Central memory CD8-positive, alpha-beta T cell (primary cell): ENCODE measurements at regions not wholly inside any gene's neighbourhood (a gene's known extent, or its start where the extent isn't known, plus 50 kb on each side); places are given as distances from the start of the nearest gene placed in this dataset.
"Not testable (repeated sequence)": the region's sequence is repeated elsewhere in the genome, so short reads cannot be mapped to it uniquely, and the experiment has no call there.

Experiments used
- ATAC-seq: fragments of 150-1000 bp; cut with Tn5 transposase; replicated peaks from 2 replicates; pipeline ENCODE4 v1.10.0; 2022; ENCODE audit warnings: mild to moderate bottlenecking, moderate FRiP score, moderate number of reproducible peaks; ENCODE audit not compliant: poor library complexity, severe bottlenecking; ENCODE audit errors: extremely low read depth
- DNase-seq, 2 donors: peaks; one replicate each; pipeline ENCODE4 v3.0.0; 2021; ENCODE audit warnings: low spot score in 2 of 2
- H3K27ac Mint-ChIP-seq: one replicate; pipeline ENCODE4 v1.8.0; 2022; ENCODE audit warnings: low read depth, mild to moderate bottlenecking, moderate library complexity, mixed read lengths
- H3K27me3 Mint-ChIP-seq: one replicate; pipeline ENCODE4 v1.8.0; 2022; ENCODE audit warnings: mixed read lengths
- H3K36me3 Mint-ChIP-seq: one replicate; pipeline ENCODE4 v1.8.0; 2022; ENCODE audit warnings: mild to moderate bottlenecking, moderate library complexity, mixed read lengths; ENCODE audit not compliant: insufficient read depth
- H3K4me1 Mint-ChIP-seq: one replicate; pipeline ENCODE4 v1.8.0; 2022; ENCODE audit warnings: mixed read lengths
- H3K4me3 Mint-ChIP-seq: one replicate; pipeline ENCODE4 v1.8.0; 2022; ENCODE audit warnings: mild to moderate bottlenecking, moderate library complexity, mixed read lengths
- H3K9me3 Mint-ChIP-seq: one replicate; pipeline ENCODE4 v1.8.0; 2022; ENCODE audit warnings: mixed read lengths

DNA sequence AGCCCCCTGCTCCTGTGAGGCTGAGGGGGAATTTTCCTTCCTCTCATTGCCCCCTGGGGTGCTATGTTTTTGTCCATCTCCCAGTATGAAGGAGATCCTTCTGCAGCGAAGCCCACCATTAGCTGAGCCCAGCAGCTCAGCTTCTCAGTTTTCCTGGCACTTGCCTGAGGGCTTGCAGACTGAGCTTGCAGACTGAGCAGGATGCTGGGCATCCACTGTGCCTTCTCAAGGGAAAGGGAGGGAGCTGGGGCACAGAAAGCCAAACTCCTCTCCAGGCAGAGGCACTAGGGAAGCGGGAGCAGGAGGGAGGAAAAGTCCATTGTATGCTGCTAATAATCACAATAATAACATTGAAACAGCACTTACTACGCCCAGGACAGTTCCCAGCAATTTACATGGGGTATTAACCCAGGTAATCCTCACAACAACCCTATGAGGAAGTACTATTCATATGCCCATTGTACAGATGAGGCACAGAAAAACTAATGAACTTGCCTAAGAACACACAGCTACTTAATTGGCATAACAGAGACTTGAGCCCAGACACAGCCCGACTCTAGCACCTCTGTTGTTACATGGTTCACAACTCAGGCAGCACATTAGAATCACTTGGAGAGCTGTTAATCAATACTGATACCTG lies 86.9 kb upstream of the SSBP2 start:
- DNase-seq (no peak), ATAC-seq (no peak)
- Mint-ChIP-seq H3K36me3 (no peaks in the 10 kb centered on the region), H3K4me3 (no peak overlapping the region), H3K4me1 (peaks cover 5% of the 10 kb centered on the region), H3K27me3 (no peaks in the 10 kb centered on the region), H3K9me3 (no peaks in the 10 kb centered on the region), H3K27ac (no peak overlapping the region)

DNA sequence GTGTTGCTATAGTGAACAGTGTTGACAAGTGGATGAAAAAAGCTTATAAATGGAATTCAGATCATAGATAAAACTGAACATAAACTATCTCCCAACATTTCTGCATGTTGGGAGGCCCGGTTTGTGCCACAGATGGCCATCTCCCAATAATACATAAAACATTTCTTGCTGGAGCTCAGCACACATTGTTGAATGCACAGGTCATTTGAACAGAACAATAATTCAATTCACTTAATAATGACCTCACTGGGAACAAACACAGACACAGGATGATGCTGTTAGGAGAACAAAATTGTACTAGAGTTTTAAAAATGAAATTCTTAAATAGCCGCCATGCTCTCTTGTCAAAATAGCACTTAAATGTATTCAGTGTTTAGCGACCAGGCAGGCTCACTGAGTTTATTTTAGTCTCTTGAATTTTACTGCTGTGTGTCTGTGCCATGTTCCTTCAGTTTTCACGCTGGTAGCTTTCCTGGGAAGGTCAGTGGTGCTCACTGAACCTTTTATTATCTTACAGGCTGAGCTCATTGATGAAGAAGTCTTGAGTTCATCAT lies 85.0 kb upstream of the SSBP2 start:
- DNase-seq, result no peak
- peaks cover 5% of the 10 kb centered on the region for H3K4me1 Mint-ChIP-seq
- no peak for ATAC-seq
- H3K4me3 Mint-ChIP-seq, result no peak overlapping the region
- H3K36me3 Mint-ChIP-seq, result no peaks in the 10 kb centered on the region
- H3K9me3 Mint-ChIP-seq, result no peaks in the 10 kb centered on the region
- no peak overlapping the region for H3K27ac Mint-ChIP-seq
- H3K27me3 Mint-ChIP-seq, result peaks cover 10% of the 10 kb centered on the region

GRCh38 chr5:81834021-81834660 lies 83.2 kb upstream of the SSBP2 start:
- H3K4me1 Mint-ChIP-seq, result peaks cover 5% of the 10 kb centered on the region
- H3K9me3 Mint-ChIP-seq, result no peaks in the 10 kb centered on the region
- no peak overlapping the region for H3K4me3 Mint-ChIP-seq
- DNase-seq (no peak), ATAC-seq (no peak)
- no peaks in the 10 kb centered on the region for H3K36me3 Mint-ChIP-seq
- peaks cover 10% of the 10 kb centered on the region for H3K27me3 Mint-ChIP-seq
- no peak overlapping the region for H3K27ac Mint-ChIP-seq

DNA sequence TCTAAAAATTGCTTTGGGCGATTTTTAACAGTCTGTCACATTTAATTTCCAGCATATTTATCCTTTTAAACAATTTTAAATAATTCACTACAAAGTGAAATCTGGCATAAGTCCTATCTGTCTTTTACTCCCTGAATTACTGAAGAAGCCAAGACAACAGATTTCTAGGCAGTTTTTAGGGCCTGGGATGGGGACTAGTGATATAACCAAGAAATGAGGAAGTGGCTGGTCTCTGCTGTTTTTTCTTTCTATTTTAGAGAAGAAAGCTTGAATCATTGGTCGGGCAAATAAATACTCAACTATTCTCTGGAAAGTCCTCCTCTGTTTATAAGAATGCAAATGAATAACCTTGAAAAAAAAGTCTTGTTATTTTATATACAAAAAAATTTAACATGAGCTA lies 79.7 kb upstream of the SSBP2 start:
- Mint-ChIP-seq H3K27ac (no peak overlapping the region), H3K9me3 (no peaks in the 10 kb centered on the region), H3K4me3 (no peak overlapping the region), H3K4me1 (no peaks in the 10 kb centered on the region), H3K36me3 (no peaks in the 10 kb centered on the region), H3K27me3 (peaks cover 10% of the 10 kb centered on the region)
- ATAC-seq (no peak), DNase-seq (no peak)

DNA sequence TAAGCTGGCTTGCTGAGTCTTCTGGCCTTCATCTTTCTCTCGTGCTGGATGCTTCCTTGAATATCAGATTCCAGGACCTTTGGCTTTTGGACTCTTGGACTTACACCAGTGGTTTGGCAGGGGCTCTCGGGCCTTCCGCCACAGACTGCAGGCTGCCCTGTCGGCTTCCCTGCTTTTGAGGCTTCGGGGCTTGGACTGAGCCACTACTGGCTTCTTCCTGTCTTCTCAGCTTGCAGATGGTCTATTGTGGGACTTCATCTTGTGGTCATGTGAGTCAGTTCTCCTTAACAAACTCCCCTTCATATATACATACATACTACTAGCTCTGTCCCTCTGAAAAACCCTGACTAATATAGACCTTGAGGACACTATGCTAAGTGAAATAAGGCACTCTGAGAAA lies 78.3 kb upstream of the SSBP2 start:
- Mint-ChIP-seq H3K9me3 (no peaks in the 10 kb centered on the region), H3K4me3 (no peak overlapping the region), H3K27me3 (peaks cover 10% of the 10 kb centered on the region), H3K27ac (no peak overlapping the region), H3K4me1 (no peaks in the 10 kb centered on the region), H3K36me3 (no peaks in the 10 kb centered on the region)
- ATAC-seq (no peak), DNase-seq (no peak)

GRCh38 chr5:81827500-81827899 lies 76.6 kb upstream of the SSBP2 start:
- peaks cover 10% of the 10 kb centered on the region for H3K27me3 Mint-ChIP-seq
- no peaks in the 10 kb centered on the region for H3K36me3 Mint-ChIP-seq
- no peaks in the 10 kb centered on the region for H3K9me3 Mint-ChIP-seq
- no peak overlapping the region for H3K27ac Mint-ChIP-seq
- DNase-seq, result no peak
- H3K4me3 Mint-ChIP-seq, result no peak overlapping the region
- H3K4me1 Mint-ChIP-seq, result no peaks in the 10 kb centered on the region
- ATAC-seq, result no peak

- ATAC-seq, result no peak
- H3K4me1 Mint-ChIP-seq, result no peaks in the 10 kb centered on the region
- no peaks in the 10 kb centered on the region for H3K9me3 Mint-ChIP-seq
Measured at GRCh38 chr5:81826128-81826527, 75.2 kb upstream of the SSBP2 start.

GRCh38 chr5:81825237-81825636 lies 74.3 kb upstream of the SSBP2 start:
- Mint-ChIP-seq H3K27me3 (no peaks in the 10 kb centered on the region), H3K27ac (no peak overlapping the region), H3K4me3 (no peak overlapping the region), H3K36me3 (peaks cover 2% of the 10 kb centered on the region), H3K9me3 (no peaks in the 10 kb centered on the region), H3K4me1 (peaks cover 7% of the 10 kb centered on the region)
- no peak for ATAC-seq
- DNase-seq, result no peak

More at GRCh38 chr5:81826128-81826527, 75.2 kb upstream of the SSBP2 start:
- no peak for DNase-seq
- Mint-ChIP-seq H3K27ac (no peak overlapping the region), H3K36me3 (peaks cover 2% of the 10 kb centered on the region), H3K27me3 (no peaks in the 10 kb centered on the region), H3K4me3 (no peak overlapping the region)

DNA sequence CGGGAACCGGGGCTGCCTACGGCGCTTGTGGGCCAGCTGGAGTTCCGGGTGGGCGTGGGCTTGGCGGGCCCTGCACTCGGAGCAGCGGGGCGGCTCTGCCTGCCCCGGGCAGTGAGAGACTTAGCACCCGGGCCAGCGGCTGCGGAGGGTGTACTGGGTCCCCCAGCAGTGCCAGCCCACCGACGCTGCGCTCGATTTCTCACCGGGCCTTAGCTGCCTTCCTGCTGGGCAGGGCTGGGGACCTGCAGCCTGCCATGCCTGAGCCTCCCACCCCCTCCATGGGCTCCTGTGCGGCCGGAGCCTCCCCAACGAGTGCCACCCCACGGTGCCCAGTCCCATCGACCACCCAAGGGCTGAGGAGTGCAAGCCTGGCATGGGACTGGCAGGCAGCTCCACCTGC lies 72.8 kb upstream of the SSBP2 start:
- not testable (repeated sequence) for H3K4me3 Mint-ChIP-seq, H3K36me3 Mint-ChIP-seq, H3K27me3 Mint-ChIP-seq, H3K9me3 Mint-ChIP-seq, H3K27ac Mint-ChIP-seq, ATAC-seq, DNase-seq
- peaks cover 15% of the 10 kb centered on the region for H3K4me1 Mint-ChIP-seq

DNA sequence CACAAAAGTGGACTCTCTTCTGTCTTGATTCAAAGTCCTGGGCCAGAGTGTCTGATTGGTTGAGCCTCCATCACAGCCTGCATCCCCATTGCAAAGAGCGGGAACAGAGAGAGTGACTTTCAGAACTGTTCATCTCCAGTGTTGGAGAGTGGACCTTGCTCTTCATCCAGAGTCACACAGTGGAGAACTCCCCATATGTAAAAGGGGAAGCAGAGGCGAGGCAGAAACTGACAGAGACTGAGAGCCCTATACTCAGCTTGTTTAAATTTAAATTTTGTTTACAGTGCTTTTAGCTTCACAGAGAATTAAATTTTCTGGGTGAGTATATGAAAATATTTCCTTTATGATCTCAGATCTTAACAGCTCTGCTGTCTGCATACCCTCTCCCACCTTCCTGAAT lies 70.0 kb upstream of the SSBP2 start:
- no peak overlapping the region for H3K4me3 Mint-ChIP-seq
- no peaks in the 10 kb centered on the region for H3K9me3 Mint-ChIP-seq
- H3K27me3 Mint-ChIP-seq, result no peaks in the 10 kb centered on the region
- peaks cover 22% of the 10 kb centered on the region for H3K4me1 Mint-ChIP-seq
- no peak overlapping the region for H3K27ac Mint-ChIP-seq
- DNase-seq (no peak), ATAC-seq (no peak)
- peaks cover 2% of the 10 kb centered on the region for H3K36me3 Mint-ChIP-seq

DNA sequence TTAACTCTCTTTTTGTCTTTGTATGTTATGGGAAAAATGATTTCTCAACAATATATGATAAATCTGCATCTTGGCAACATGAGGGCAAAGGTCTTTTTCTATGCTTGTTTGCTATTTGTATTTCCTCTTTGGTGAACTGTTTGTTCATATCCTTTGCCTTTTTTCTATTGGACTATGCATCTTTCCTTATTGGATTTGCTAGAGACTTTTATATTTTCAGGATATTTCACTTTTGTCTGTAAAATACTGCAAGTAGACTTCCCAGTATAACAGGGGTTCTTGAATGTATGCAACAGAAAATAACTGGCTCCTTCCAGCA lies 69.4 kb upstream of the SSBP2 start:
- ATAC-seq (no peak), DNase-seq (no peak)
- no peaks in the 10 kb centered on the region for H3K27me3 Mint-ChIP-seq
- H3K4me1 Mint-ChIP-seq, result peaks cover 22% of the 10 kb centered on the region
- H3K27ac Mint-ChIP-seq, result no peak overlapping the region
- peaks cover 2% of the 10 kb centered on the region for H3K36me3 Mint-ChIP-seq
- no peak overlapping the region for H3K4me3 Mint-ChIP-seq
- no peaks in the 10 kb centered on the region for H3K9me3 Mint-ChIP-seq

DNA sequence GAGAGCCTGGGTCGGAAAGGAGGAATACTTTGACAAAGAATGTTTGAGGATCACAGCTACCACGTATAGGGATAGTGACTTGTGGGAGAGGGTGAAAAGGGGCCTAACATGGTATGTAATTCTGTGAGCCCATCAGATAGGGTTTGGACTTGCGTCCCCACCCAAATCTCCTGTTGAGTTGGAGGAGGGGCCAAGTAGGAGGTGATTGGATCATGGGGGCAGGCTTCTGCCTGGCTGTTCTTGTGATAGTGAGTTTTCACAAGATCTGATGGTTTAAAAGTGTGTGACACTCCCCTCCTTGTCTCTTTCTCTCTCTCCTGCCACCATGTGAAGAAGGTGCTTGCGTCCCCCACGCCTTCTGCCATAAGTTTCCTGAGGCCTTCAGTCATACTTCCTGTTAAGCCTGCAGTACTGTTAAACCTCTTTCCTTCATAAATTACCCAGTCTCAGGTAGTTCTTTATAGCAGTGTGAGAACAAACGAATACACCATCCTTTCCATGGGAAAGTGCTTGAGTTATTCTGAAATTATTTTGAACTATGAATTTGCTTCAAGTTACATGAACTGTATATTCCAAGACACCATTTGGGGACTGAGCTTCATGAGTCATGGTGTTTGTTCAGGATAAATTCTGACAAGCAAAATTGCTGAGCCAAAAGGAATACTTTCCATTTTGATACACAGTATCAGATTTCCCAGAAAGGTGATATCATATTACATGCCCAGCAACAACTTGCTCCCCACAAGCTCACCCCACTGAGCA lies 68.8 kb upstream of the SSBP2 start:
- DNase-seq (no peak), ATAC-seq (no peak)
- H3K36me3 Mint-ChIP-seq, result peaks cover 2% of the 10 kb centered on the region
- no peak overlapping the region for H3K27ac Mint-ChIP-seq
- H3K4me3 Mint-ChIP-seq, result no peak overlapping the region
- H3K9me3 Mint-ChIP-seq, result no peaks in the 10 kb centered on the region
- H3K4me1 Mint-ChIP-seq, result peaks cover 22% of the 10 kb centered on the region
- H3K27me3 Mint-ChIP-seq, result peaks cover 3% of the 10 kb centered on the region

DNA sequence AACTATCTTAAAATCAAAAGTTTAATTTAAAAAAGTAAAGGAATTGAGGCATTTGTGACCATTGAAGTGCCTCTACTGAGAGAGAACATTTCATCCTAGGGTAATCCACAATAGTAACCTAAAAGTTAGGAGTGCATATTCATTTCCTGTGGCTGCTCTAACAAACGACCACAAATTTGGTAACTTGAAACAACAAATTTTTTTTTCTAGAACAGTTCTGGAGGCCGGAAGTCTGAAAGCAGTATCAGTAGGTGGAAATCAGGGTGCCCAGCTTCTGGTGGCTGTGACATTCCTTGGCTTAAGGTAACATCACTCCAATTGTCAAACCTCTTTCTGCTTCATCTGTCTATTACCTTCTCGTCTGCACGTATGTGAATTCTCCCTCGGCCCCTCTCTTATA lies 67.1 kb upstream of the SSBP2 start:
- peaks cover 2% of the 10 kb centered on the region for H3K36me3 Mint-ChIP-seq

More for the DNA sequence above, 67.1 kb upstream of the SSBP2 start:
- ATAC-seq (peak; percentile 58), DNase-seq (no peak)
- H3K9me3 Mint-ChIP-seq, result no peaks in the 10 kb centered on the region
- no peak overlapping the region for H3K4me3 Mint-ChIP-seq
- H3K4me1 Mint-ChIP-seq, result peaks cover 22% of the 10 kb centered on the region
- H3K27me3 Mint-ChIP-seq, result peaks cover 20% of the 10 kb centered on the region
- H3K27ac Mint-ChIP-seq, result no peak overlapping the region
